ENCODE measurements at regions not wholly inside any gene's neighbourhood (a gene's known extent, or its start where the extent isn't known, plus 50 kb on each side); places are given as distances from the start of the nearest gene placed in this dataset.

DNA sequence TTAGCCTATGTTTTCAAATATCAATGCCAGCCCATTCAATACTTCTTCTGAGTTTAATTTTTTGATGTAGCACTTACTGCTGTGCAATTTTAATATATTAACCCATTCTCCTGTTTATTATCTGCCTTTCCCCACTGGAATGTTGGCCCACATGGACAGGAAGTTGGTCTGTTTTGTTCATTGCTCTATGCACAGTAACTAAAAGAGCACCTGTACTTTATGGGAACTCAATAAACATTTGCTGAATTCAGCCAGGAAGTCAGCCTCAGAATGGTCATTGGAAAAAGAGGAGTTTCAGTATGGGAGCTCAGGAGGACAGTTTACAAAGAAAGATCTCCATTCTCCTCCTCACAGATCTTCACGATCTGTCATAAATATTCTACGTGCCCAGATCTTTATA, 510.5 kb upstream of the AGA start:
- Histone ChIP-seq H3K4me3 (ENCODE audit: low read length) (no peak overlapping the region), H2AFZ (ENCODE audit: low read depth, low read length) (no peak overlapping the region), H3K27me3 (ENCODE audit: insufficient read depth, low read length) (no peaks in the 10 kb centered on the region), H3K4me1 (ENCODE audit: insufficient read depth, low read length) (no peaks in the 10 kb centered on the region), H3K9me3 (ENCODE audit: low read length) (no peaks in the 10 kb centered on the region), H3K36me3 (ENCODE audit: insufficient read depth, low read length) (no peaks in the 10 kb centered on the region)

GRCh38 chr4:177957596-177958360, 515.5 kb upstream of the AGA start:
- Histone ChIP-seq H3K36me3 (ENCODE audit: insufficient read depth, low read length) (no peaks in the 10 kb centered on the region), H3K27me3 (ENCODE audit: insufficient read depth, low read length) (no peaks in the 10 kb centered on the region), H3K4me1 (ENCODE audit: insufficient read depth, low read length) (no peaks in the 10 kb centered on the region), H3K4me3 (ENCODE audit: low read length) (no peak overlapping the region), H3K9me3 (ENCODE audit: low read length) (no peaks in the 10 kb centered on the region), H2AFZ (ENCODE audit: low read depth, low read length) (no peak overlapping the region)

GRCh38 chr4:177960566-177960965, 518.3 kb upstream of the AGA start:
- Histone ChIP-seq H3K4me3 (ENCODE audit: low read length) (no peak overlapping the region), H3K27me3 (ENCODE audit: insufficient read depth, low read length) (no peaks in the 10 kb centered on the region), H3K36me3 (ENCODE audit: insufficient read depth, low read length) (no peaks in the 10 kb centered on the region), H3K9me3 (ENCODE audit: low read length) (no peaks in the 10 kb centered on the region), H2AFZ (ENCODE audit: low read depth, low read length) (no peak overlapping the region), H3K4me1 (ENCODE audit: insufficient read depth, low read length) (no peaks in the 10 kb centered on the region)

- H2AFZ ChIP-seq (ENCODE audit: low read depth, low read length): no peak overlapping the region
- H3K36me3 ChIP-seq (ENCODE audit: insufficient read depth, low read length): no peaks in the 10 kb centered on the region
- no peaks in the 10 kb centered on the region for H3K4me1 ChIP-seq (ENCODE audit: insufficient read depth, low read length)
- H3K27me3 ChIP-seq (ENCODE audit: insufficient read depth, low read length): no peaks in the 10 kb centered on the region
- no peaks in the 10 kb centered on the region for H3K9me3 ChIP-seq (ENCODE audit: low read length)
- no peak overlapping the region for H3K4me3 ChIP-seq (ENCODE audit: low read length)
These were observed 519.6 kb upstream of the AGA start for GRCh38 chr4:177961761-177962380.

GRCh38 chr4:177964061-177964460, 521.8 kb upstream of the AGA start:
- no peaks in the 10 kb centered on the region for H3K27me3 ChIP-seq (ENCODE audit: insufficient read depth, low read length)
- H3K36me3 ChIP-seq (ENCODE audit: insufficient read depth, low read length): no peaks in the 10 kb centered on the region
- no peak overlapping the region for H3K4me3 ChIP-seq (ENCODE audit: low read length)
- no peaks in the 10 kb centered on the region for H3K4me1 ChIP-seq (ENCODE audit: insufficient read depth, low read length)
- no peaks in the 10 kb centered on the region for H3K9me3 ChIP-seq (ENCODE audit: low read length)
- H2AFZ ChIP-seq (ENCODE audit: low read depth, low read length): no peak overlapping the region

- Histone ChIP-seq H3K4me1 (ENCODE audit: insufficient read depth, low read length) (no peaks in the 10 kb centered on the region), H3K9me3 (ENCODE audit: low read length) (no peaks in the 10 kb centered on the region), H3K36me3 (ENCODE audit: insufficient read depth, low read length) (no peaks in the 10 kb centered on the region)
These were observed 522.5 kb upstream of the AGA start for GRCh38 chr4:177964693-177965168.

DNA sequence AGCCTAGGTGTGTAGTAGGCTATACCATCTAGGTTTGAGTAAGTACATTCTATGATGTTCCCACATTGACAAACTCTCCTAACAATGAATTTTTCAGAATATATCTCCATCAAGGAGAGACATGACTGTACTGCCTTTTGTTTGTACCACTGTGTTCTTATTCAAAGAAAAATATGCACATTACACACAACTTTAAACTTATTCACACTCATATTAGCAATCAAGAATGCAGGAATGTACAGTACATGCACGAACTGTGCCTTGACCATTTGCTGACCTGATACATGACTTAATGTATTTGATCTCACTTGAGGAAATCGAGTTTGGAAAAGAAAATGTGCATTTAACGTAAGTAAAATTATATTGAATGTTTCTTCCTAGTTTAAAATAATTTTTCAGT, 525.1 kb upstream of the AGA start:
- Histone ChIP-seq H3K36me3 (ENCODE audit: insufficient read depth, low read length) (no peaks in the 10 kb centered on the region), H3K4me3 (ENCODE audit: low read length) (no peak overlapping the region), H3K4me1 (ENCODE audit: insufficient read depth, low read length) (no peaks in the 10 kb centered on the region), H3K27me3 (ENCODE audit: insufficient read depth, low read length) (no peaks in the 10 kb centered on the region), H2AFZ (ENCODE audit: low read depth, low read length) (no peak overlapping the region), H3K9me3 (ENCODE audit: low read length) (no peaks in the 10 kb centered on the region)

More at GRCh38 chr4:177964693-177965168, 522.5 kb upstream of the AGA start:
- Histone ChIP-seq H3K27me3 (ENCODE audit: insufficient read depth, low read length) (no peaks in the 10 kb centered on the region), H3K4me3 (ENCODE audit: low read length) (no peak overlapping the region), H2AFZ (ENCODE audit: low read depth, low read length) (no peak overlapping the region)

- Histone ChIP-seq H3K36me3 (ENCODE audit: insufficient read depth, low read length) (no peaks in the 10 kb centered on the region), H3K9me3 (ENCODE audit: low read length) (no peaks in the 10 kb centered on the region), H3K4me1 (ENCODE audit: insufficient read depth, low read length) (no peaks in the 10 kb centered on the region), H3K4me3 (ENCODE audit: low read length) (no peak overlapping the region), H2AFZ (ENCODE audit: low read depth, low read length) (no peak overlapping the region), H3K27me3 (ENCODE audit: insufficient read depth, low read length) (no peaks in the 10 kb centered on the region)
These were observed 526.7 kb upstream of the AGA start for GRCh38 chr4:177968817-177969442.

DNA sequence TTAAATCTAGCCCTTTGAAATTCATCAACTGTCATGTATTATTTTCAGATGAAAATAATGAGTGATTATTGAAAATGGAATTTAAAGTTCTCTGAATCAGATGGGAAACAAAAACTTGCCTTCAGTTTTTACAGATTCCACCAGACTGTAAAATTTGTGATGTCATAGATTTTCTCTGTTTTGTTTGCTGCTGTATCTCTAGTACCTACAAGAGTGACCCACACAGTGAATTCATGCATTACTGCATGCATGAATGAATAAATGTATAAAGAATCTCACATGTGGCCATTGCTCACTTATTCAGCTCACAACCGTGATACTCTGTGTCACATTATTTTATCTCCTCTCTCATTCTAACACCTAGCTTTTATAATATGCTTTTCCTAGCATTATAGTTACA, 532.2 kb upstream of the AGA start:
- Histone ChIP-seq H3K9me3 (ENCODE audit: low read length) (no peaks in the 10 kb centered on the region), H3K36me3 (ENCODE audit: insufficient read depth, low read length) (no peaks in the 10 kb centered on the region), H3K4me1 (ENCODE audit: insufficient read depth, low read length) (peaks cover 2% of the 10 kb centered on the region), H2AFZ (ENCODE audit: low read depth, low read length) (no peak overlapping the region), H3K4me3 (ENCODE audit: low read length) (no peak overlapping the region), H3K27me3 (ENCODE audit: insufficient read depth, low read length) (no peaks in the 10 kb centered on the region)

DNA sequence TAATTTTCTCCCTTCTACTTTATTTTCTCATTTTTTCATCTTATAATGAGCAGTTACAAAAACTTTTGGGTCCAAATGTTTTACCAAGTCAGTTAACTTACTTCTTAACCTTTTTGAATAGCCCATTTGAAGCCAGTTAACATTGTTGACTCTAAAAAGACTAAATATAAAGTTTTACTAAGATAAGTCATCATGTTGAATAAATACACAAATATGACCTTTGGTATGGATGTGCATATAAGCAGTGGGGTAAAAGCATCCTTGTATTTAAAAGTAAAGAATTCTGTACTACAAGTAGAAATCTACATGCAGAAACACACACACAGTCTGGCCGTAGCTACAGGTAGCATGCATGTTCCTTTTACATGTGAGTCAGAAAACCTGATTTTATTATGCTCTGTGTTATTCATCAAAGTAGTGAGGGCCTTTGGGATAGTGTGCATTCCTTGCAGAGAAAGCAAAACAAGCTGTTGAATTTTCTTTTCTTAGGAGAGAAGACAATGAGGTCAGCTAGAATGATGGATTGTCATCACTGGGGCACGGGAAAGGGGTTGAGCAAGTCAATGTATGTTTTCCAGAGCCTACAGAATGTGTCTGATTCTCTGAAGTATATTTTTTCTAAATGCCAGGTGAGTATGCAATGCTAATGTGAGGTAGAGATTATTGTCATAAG, 533.2 kb upstream of the AGA start:
- H3K4me1 ChIP-seq (ENCODE audit: insufficient read depth, low read length): peaks cover 2% of the 10 kb centered on the region
- no peaks in the 10 kb centered on the region for H3K36me3 ChIP-seq (ENCODE audit: insufficient read depth, low read length)
- H3K27me3 ChIP-seq (ENCODE audit: insufficient read depth, low read length): no peaks in the 10 kb centered on the region
- H2AFZ ChIP-seq (ENCODE audit: low read depth, low read length): no peak overlapping the region
- no peak overlapping the region for H3K4me3 ChIP-seq (ENCODE audit: low read length)
- no peaks in the 10 kb centered on the region for H3K9me3 ChIP-seq (ENCODE audit: low read length)

DNA sequence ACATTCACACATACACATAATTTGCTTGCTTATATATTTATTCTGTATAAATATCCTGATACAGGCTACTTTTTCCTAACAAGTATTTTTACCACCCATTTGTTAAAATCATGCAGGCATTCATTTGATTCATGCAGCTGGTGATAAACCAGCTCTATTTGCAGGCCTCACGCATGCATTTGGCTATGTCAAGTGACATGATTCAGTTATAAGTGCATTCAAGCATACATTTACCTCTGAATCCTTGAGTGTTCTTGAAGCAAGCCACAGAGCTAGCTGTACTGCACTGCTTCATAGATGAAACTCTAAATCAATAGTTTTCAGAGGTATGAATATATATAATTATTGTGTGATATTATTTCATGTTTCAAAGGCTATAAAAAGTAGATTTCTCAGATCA, 544.0 kb upstream of the AGA start:
- Histone ChIP-seq H3K9me3 (ENCODE audit: low read length) (no peaks in the 10 kb centered on the region), H3K36me3 (ENCODE audit: insufficient read depth, low read length) (no peaks in the 10 kb centered on the region), H3K27me3 (ENCODE audit: insufficient read depth, low read length) (no peaks in the 10 kb centered on the region), H2AFZ (ENCODE audit: low read depth, low read length) (no peak overlapping the region), H3K4me1 (ENCODE audit: insufficient read depth, low read length) (no peaks in the 10 kb centered on the region), H3K4me3 (ENCODE audit: low read length) (no peak overlapping the region)

DNA sequence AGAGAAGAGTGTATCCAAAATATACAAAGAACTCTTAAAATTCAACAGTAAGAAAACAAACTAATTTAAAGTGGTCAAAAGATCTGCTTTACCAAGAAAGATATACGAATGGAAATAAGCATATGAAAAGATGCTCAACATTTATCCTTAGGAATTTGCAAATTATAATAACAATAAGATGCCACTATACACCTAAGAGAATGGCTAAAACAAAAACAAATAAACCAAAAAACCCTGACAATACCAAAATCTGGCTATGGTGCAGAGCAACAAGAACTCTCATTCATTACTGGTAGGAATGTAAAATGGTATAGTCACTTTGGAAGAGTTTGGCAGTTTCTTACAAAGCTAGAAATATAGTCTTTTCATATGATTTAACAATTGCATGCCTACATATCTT, 545.7 kb upstream of the AGA start:
- Histone ChIP-seq H2AFZ (ENCODE audit: low read depth, low read length) (no peak overlapping the region), H3K4me1 (ENCODE audit: insufficient read depth, low read length) (no peaks in the 10 kb centered on the region), H3K27me3 (ENCODE audit: insufficient read depth, low read length) (no peaks in the 10 kb centered on the region), H3K9me3 (ENCODE audit: low read length) (no peaks in the 10 kb centered on the region), H3K36me3 (ENCODE audit: insufficient read depth, low read length) (no peaks in the 10 kb centered on the region), H3K4me3 (ENCODE audit: low read length) (no peak overlapping the region)

All from neuron (in vitro differentiated cells).